ENCODE measurements at regions not wholly inside any gene's neighbourhood (a gene's known extent, or its start where the extent isn't known, plus 50 kb on each side); places are given as distances from the start of the nearest gene placed in this dataset.

DNA sequence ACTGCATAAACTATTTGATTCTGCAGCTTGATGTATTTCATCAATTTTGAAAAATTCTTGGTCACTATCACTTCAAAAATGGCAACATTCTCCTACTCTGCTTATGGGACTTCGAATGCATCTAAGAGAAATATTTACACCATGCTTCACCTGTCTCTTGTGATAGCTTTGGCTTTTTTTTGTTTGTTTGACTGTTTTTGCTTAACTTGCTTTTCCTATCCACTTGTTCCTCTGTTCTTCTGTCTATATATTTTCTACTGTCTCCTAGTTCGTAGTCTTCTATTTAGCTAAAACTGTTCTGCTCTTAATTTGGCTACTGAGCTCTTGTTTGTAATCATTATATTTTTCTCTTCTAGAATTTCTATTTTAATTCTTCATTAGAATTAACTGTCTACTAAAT, 94.4 kb downstream of the INHBA start:
- no peak for TF ChIP-seq NPAS2 (CRISPR knock-in tag; IDR thresholded peaks at IDR 0.05; ENCODE audit: borderline replicate concordance)
- TF ChIP-seq, protein P1, sequence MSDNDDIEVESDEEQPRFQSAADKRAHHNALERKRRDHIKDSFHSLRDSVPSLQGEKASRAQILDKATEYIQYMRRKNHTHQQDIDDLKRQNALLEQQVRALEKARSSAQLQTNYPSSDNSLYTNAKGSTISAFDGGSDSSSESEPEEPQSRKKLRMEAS (IDR thresholded peaks at IDR 0.05): no peak
- TF ChIP-seq, protein P2, sequence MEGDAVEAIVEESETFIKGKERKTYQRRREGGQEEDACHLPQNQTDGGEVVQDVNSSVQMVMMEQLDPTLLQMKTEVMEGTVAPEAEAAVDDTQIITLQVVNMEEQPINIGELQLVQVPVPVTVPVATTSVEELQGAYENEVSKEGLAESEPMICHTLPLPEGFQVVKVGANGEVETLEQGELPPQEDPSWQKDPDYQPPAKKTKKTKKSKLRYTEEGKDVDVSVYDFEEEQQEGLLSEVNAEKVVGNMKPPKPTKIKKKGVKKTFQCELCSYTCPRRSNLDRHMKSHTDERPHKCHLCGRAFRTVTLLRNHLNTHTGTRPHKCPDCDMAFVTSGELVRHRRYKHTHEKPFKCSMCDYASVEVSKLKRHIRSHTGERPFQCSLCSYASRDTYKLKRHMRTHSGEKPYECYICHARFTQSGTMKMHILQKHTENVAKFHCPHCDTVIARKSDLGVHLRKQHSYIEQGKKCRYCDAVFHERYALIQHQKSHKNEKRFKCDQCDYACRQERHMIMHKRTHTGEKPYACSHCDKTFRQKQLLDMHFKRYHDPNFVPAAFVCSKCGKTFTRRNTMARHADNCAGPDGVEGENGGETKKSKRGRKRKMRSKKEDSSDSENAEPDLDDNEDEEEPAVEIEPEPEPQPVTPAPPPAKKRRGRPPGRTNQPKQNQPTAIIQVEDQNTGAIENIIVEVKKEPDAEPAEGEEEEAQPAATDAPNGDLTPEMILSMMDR (IDR thresholded peaks at IDR 0.05): no peak

Data from A549 (cell line).